Omental fat pad (tissue), 3 donors: ENCODE measurements at regions not wholly inside any gene's neighbourhood (a gene's known extent, or its start where the extent isn't known, plus 50 kb on each side); places are given as distances from the start of the nearest gene placed in this dataset.

Experiments
- ATAC-seq: fragments of 150-250 bp; one replicate; pipeline ENCODE4 v1.9.1; 2016; ENCODE audit warnings: mild to moderate bottlenecking, moderate library complexity; ENCODE audit not compliant: low FRiP score
- DNase-seq: peaks from one replicate; pipeline ENCODE4 v3.0.0-alpha.2; 2019; ENCODE audit warnings: low spot score
- CTCF ChIP-seq, 3 donors: fragments of 450-650 bp; IDR thresholded peaks; one replicate each; pipeline ENCODE4 v1.5.1; 2016 to 2017; ENCODE audit warnings: antibody characterized with exemption in 3 of 3, mild to moderate bottlenecking in 3 of 3, moderate library complexity in 2 of 3

DNA sequence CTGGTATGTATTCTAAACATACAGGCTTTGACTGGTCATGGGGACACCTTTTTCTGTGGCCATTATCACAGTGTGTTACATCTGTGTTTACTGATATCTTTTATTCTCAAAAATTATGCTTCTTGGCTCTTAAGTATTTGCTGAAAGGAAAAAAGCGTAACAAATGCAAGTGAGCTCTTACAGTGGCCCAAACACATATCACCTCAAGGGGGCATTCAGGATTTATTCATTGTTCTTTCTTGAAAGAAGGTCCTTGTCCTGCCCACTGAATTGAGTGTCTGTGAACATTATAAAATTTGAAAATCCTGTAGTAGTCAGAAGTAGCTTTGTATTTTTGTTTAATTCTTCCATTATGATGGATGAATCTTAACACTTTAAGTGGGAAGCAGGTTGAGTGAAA, 454.5 kb downstream of the XIRP2 start:
- TF ChIP-seq CTCF (IDR thresholded peaks at IDR 0.05): no peak

GRCh38 chr2:167340322-167340721, 452.0 kb downstream of the XIRP2 start:
- no peak for ATAC-seq
- no peak for DNase-seq
- no peak for TF ChIP-seq CTCF (IDR thresholded peaks at IDR 0.05)

More for the DNA sequence above, 454.5 kb downstream of the XIRP2 start:
- DNase-seq (no peak), ATAC-seq (no peak)

DNA sequence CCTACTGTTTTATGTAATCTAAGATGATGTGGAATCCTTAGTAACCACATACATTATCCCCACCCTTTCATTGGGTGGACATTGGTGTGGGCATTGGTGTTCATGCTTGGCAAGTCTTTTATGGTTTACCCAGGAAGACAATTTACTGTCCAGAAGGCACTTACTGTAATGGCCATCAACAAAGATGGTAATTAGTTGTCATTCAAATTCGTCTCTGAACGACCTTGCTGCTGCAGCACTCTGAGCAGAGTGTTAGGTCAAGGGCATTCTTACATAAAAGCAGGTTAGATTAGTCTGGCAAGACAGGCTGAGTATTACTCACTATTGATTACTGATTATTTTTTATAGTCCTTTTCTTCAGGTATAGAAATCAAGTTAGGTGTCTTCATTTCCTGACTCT, 447.9 kb downstream of the XIRP2 start:
- DNase-seq (no peak), ATAC-seq (no peak)
- TF ChIP-seq CTCF (IDR thresholded peaks at IDR 0.05): no peak

GRCh38 chr2:167335541-167335992, 447.3 kb downstream of the XIRP2 start:
- ATAC-seq (no peak), DNase-seq (no peak)
- no peak for TF ChIP-seq CTCF (IDR thresholded peaks at IDR 0.05)

GRCh38 chr2:167334146-167334742, 446.0 kb downstream of the XIRP2 start:
- no peak for TF ChIP-seq CTCF (IDR thresholded peaks at IDR 0.05)
- DNase-seq (no peak), ATAC-seq (no peak)

- DNase-seq: no peak
- TF ChIP-seq CTCF (IDR thresholded peaks at IDR 0.05): no peak
- ATAC-seq: no peak
Measured at GRCh38 chr2:167333245-167333644, 445.0 kb downstream of the XIRP2 start.

GRCh38 chr2:167332358-167332757, 444.1 kb downstream of the XIRP2 start:
- no peak for TF ChIP-seq CTCF (IDR thresholded peaks at IDR 0.05)
- DNase-seq (no peak), ATAC-seq (no peak)
